AG20443 (cell line): ENCODE measurements at regions not wholly inside any gene's neighbourhood (a gene's known extent, or its start where the extent isn't known, plus 50 kb on each side); places are given as distances from the start of the nearest gene placed in this dataset.
"Not testable (repeated sequence)": the region's sequence is repeated elsewhere in the genome, so short reads cannot be mapped to it uniquely, and the experiment has no call there.

Experiments used
- DNase-seq: peaks from one replicate; pipeline ENCODE4 v3.0.0; 2012; ENCODE audit warnings: low spot score, mixed read lengths

DNA sequence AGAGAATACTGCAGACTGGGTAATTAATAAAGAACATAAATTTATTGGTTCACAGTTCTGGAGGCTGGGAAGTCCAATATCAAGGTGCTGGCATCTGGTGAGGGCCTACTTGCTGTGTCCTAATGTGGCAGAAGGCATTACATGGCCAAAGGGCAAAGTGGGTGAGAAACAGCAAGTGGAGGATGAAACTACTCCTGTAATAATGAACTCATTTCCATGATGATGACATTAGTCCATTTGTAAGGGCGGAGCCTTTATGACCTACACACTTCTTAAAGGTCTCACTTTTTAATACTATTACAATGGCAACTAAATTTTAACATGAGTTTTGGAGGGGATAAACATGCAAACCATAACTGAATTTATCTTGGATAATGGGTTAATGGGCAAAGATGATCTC lies 139.6 kb upstream of the SGO1 start:
- DNase-seq = no peak

DNA sequence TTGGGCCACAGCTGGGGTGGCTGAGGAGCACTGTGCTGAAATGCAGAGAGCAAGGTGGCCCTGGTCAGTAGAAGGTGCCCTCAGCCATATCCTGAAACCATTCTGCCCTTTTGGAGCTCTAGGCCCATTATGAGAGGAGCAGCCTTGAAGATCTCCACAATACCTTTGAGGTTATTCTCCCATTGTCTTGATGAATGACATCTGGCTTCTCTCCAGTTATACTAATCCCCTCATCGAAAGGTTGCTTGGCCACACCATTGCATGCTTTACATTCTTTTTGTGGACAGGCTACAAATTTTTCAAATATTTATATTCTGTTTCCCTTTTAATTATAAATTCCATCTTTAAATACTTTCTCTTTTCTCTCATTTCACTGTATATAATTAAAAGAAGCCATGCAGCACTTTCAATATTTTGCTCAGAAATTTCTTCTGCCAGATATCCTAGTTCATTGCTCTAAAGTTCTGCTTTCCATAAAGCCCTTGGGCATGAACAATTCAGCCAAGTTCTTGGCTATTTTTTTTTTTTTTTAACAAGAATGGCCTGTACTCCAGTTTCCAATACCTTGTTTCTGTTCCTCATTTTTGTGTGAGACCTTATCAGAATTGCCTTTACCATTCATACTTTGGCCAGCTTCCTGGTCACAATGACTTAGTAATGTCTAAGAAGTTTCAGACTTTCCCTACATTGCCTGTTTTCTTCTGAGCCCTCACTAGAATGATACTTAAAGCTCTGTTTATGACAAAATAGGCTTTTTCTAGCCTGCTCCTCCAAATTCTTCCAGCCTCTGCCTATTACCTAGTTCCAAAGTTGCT lies 138.9 kb upstream of the SGO1 start:
- DNase-seq = no peak

DNA sequence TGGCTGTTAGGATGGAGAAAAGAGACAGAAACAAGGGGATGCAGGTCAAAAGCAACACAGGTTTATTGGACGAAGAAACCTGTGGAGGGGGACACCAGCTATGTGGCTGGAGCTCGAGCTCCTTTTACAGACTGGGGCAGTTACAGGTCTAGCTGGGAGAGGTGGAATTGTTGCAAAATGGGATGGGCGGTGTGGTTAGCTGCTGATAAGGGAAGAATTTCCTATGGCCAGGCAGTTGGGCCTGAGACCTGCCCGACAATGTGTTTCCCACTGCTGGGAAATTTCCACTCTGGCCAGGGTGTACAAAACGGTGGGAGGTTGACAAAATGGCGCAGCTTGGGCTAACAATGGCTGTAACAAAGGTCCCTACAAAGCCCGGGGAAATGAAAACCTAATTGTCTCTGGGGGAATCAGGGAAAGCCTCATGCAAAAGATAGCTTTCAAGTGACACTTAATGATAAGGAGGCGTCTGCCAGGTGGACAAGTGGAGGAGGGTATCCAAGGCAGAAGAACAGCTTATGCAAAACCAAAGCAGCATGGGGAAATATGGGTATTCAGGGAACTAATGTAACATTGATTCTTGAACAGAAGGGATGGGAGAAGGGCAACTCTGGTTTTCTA lies 137.4 kb upstream of the SGO1 start:
- no peak for DNase-seq

DNA sequence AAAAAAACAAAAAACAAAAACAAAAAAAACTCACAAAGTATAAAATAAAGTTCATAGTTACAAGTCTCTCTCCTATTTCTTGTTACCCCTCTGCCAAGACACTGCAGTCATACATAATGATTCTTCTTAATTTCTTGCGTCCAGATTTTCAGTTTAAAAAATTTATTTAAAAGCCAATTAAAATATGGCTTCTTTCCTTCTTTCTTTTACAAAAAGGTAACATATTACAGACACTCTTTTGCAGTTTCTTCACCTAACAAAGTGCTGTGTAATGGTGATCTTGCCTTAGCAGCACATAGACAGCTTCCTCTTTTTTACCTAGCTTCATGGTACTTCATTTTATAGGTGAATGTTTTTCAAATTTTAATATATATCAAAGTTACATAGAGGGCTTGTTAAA lies 136.1 kb upstream of the SGO1 start:
- no peak for DNase-seq

DNA sequence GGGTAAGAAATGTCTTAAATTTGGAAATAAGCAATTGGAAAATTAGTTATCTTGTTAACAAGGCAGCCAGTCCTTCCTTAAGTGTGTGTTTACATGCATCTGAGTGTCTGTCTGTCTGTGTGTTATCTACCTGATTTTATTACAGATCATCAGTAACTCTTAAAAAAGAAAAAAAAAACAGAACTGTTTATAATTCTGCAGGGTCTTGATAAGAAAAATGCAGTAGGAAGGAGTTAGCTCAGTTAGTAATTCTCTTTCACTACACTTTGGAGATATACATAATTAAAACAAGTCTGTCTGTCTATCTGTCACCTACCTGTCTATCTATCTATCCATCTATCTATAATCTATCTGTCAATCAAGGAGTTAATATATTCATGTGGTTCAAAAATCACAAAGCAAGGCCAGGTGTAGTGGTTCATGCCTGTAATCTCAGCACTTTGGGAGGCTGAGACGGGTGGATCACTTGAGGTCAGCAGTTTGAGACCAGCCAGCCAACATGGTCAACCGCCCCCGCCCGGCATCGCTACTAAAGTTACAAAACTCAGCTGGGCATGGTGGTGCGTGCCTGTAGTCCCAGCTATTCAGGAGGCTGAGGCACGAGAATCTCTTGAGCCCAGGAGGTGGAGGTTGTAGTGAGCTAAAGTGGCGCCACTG lies 135.5 kb upstream of the SGO1 start:
- no peak for DNase-seq

DNA sequence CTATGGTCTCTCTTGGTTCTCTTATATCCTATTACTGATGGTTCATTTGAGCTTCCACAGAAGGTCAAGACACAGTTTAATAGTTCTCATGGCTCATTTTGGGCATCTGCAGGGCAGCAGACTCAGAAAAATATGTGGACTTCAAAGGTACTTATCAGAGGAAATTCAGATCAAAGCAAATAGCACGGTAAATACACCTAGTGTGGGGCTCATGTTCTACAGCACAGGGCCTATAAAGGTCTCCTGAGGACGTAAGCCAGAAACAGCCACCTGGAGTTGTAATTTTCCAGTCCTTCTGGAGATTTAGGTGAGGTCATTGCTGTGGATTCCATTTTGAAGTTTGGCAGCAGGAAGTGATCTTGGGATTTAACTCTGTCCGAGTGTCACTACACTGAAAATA lies 134.5 kb upstream of the SGO1 start:
- DNase-seq = no peak

DNA sequence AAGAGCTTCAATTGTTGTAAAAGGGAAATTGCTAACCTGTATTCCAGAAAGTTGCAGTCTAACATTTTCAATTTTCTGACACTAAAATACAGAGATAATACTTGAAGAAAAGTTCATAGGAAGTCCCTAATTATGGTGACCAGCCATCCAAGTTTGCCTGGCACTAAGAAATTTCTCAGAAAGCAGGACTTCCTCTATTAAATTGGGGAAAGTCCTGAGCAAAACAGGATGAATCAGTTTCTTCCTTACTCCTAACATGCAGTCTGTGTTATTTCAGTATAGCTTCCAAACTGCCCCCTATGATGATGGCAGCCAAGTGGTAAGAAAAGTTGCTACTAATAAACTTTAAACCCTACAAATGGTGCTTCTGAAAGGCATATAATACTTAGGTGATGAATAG lies 133.5 kb upstream of the SGO1 start:
- no peak for DNase-seq

DNA sequence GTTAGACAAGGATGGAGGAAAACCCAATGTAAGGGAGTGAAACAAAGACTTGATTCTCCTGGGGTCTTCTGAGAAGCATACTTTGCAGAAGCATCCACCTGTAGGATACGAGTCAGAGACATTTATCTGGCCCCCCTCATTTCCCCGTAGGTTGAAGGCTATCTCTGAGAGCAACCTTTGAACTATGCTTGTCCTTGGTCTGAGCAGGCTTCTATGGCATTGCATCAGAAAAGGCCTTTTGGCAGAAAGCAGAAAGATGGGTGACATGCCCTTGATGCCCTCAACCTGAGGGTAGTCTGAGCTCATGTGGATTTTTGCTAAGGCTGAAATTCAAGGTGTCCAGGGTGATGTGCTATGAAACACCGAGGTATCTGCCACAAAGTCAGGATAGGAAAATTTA lies 131.6 kb upstream of the SGO1 start:
- DNase-seq = no peak

DNA sequence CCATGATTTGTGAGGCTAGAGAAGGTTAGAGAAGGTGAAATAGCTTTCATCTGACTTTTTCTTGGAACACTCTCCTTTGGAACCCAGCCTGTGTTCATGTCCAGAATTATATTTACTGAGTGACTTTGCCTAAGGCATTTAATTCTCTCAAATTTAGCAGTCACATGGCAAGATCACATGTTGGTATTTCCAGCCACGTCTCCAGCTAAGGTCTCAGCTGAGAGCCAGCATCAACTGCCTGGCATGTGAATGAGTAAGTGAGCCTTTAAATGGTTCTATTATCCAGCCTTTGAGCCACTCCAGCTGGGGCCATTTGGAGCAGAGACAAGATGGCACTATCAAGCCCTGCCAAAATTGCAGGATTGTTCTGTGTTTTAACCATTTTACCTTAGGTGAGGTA lies 130.2 kb upstream of the SGO1 start:
- DNase-seq = no peak

DNA sequence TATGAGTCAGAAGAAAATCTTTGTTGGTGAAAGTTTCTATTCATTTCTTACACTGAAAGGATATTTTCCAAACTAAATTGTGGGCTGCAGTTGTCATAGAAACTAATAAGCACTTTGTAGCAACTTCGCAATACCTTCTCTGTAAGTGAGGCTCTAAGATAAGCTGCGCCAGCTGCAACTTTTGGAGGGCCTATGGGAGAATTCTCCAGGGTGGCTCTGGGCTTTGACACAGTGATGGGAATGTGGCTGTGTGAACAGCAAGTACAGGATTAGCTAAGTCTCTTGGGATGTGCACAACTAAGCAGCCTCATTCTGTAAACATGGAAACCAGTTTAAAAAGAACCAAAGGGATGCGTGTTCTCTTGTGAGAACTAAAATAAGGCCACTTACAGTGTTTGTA lies 124.6 kb upstream of the SGO1 start:
- DNase-seq = no peak

DNA sequence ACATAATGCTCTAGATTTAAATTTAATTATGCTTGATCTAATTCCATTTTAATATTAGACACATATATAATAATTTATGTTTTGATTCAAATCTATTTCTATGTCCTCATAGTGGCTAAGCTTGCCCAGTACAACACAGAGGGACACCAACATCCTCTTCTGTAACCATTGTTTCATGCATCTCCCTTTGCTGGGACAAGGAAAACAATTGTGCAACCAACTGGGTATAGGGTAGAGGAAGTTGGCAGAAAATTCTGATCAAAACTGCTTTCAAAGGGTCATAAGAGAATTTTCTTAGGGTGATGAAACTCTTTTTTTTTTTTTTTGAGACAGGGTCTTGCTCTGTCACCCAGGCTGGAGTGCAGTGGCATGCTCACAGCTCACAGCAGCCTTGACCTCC lies 121.4 kb upstream of the SGO1 start:
- DNase-seq = no peak

DNA sequence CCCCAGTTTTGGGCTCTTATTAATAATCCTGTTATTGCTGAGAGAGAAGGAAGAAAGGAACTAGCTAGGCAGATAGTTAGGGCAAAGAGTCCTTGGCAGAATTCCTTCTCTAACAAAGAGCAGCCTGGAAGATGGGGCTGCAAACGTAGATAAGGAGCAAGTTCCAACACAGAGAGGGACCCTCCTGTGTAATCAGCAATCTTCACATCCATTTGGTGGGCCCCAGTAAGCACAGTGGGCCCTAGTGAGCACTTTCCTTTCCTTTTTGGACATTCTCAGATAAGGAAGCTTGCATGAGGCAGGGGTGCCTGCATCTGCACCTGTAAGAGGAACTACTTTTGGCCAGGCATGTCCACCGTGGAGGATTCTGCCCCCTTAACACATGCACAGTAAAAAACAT lies 119.6 kb upstream of the SGO1 start:
- DNase-seq = no peak

DNA sequence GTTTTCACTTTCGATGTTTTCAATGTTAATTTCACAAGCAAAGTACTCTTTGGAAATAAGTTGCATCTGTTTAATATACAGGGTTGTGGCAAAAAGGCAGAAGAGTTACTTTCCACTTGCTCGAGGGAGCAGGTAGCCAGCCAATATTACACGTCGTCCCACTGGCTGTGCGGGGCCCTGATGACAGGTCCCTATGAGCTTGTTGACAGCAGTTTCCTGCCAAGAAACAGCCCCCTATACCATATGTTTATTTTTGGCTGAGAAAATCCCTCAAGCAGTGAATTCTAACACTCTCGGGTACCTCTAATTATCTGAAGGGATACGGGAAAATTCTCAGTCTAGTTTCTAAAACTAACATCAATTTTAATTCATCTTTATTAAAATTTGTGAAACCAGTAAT lies 116.8 kb upstream of the SGO1 start:
- DNase-seq = no peak

DNA sequence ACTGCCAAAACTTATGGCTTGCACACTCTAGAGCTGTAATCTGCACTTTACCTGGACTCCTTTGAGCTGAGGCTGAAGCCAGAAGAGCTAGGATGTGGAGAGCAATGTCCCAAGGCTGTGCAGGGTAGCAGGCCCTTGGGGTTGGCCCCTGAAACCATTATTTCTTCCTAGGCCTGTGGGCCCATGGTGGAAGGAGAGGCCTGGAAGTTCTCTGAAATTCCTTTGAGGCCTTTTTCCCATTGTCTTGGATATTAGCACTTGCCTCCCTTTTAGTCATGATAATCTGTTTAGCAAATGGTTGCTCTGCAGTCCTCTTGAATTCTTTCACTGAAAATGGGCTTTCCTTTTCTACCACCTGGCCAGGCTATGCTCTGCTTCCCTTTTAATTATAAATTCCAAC lies 102.0 kb upstream of the SGO1 start:
- DNase-seq = no peak

DNA sequence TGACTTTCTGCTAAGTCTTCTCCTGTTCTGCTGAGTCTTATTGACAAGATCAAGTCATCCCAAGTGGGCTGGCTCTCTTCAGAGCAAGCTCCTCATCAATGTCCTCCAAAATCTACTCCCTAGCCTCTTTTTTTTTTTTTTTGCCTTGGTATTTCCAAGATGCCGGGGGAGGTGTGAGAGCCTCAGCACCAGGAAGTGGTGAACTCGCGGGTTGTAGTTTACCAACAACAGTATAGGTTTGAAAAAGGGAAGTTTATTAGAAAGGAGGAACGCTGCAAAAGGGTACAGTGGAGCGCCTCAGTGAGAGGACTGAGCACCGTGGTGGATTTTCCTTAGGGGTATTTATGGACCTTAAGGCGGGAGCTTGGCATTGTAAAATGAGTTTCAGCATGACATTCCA lies 94.3 kb upstream of the SGO1 start:
- DNase-seq = no peak

DNA sequence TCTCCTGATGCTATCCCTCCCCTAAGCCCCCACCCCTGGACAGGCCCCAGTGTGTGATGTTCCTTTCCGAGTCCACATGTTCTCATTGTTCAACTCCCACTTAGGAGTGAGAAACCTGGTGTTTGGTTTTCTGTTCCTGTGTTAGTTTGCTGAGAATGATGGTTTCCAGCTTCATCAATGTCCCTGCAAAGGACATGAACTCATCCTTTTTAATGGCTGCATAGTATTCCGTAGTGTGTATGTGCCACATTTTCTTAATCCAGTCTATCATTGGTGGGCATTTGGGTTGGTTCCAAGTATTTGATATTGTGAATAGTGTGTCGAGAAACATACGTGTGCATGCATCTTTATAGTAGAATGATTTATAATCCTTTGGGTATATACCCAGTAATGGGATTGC lies 80.0 kb upstream of the SGO1 start:
- DNase-seq = not testable (repeated sequence)

DNA sequence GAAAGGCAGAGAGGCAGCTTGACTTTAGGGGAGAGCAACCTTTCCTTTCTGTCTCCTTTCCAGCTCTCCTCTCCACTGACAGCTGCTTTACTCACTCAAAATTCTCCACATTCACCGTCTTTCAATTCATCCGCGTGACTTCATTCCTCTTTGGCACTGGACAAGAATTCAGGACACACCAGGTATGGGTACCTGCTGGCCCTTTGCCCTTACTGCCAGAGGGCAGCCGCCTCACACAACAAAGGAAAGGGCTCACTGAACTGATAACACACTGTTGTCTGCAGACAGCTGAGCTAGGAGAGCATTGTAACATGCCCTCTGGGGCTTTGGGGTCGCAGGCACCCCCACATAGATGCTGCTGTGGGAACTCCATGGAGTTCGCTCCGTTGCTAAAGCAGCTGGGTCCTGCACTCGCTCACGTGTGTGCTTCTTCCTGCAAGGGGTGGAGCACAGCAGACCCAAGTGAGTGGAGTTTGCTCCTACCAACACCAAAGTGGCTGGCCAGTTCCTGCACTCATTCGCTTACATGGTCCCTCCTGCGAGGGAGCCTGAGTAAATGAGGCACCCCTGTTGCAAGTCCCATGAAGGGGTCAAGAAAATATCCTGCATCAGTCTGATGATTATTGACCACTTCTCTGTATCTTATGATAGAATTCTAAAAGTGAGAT lies 79.0 kb upstream of the SGO1 start:
- no peak for DNase-seq

DNA sequence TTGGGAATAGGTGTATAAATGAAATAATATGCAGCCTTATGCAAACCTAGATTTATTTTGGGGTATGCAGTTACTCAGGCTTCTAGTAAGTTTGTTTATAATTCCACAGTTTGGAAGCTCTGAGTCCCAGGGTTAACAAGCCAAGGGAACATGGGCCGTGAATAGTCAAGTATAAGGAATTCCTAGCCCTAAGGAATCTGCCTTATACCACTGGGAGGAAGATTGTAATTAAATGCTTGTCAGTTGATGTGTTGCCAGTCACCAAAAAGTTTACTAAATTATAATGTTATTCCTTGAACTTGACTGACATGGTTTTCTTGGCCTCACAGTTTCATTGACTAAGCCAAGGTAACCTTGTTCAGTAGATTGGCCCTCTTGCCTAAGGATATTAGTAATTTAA lies 72.4 kb upstream of the SGO1 start:
- no peak for DNase-seq

DNA sequence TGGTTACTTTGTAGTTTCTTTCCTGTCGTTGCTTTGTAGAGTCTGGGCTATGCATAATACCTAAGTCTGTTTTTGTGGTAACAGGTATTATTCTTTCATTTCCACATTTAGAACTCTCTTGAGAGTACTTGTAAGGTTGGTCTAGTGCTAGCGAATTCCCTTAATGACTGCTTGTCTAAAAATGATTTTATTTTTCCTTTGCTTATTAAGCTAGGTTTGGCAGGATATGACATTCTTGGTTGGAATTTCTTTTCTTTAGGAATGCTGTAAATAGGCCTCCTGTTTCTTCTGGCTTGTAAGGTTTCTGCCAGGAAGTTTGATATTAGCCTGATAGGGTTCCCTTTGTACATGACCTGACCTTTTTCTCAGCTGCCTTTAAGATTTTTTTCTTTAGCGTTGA lies 70.1 kb upstream of the SGO1 start:
- no peak for DNase-seq

DNA sequence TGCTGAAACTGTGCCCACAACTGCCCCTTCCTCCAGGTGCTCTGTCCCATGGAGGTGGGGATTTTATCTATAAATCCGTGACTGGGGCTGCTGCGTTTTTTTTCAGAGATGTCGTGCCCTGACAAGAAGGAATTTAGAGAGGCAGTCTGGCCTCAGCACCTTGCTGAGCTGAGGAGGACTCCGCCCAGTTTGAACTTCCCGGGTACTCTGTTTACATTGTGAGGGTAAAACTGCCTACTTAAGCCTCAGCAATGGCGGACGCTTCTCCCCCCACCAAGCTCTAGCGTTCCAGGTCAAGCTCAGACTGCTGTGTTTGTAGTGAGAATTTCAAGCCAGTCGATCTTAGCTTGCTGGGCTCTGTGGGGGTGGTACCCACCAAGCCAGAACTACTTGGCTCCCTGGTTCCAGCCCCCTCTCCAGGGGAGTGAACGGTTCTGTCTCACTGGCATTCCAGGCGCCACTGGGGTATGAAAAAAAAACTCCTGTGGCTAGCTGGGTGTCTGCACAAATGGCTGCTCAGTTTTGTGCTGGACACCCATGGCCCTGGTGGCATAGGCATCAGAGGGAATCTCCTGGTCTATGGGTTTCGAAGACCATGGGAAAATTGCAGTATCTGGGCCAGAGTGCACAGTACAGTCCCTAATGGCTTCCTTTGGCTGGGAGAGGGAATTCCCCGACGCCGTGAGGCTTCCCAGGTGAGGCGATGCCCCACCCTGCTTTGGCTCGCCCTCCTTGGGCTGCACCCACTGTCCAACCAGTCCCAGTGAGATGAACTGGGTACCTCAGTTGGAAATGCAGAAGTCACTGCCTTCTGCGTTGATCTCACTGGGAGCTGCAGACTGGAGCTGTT lies 68.5 kb upstream of the SGO1 start:
- DNase-seq = no peak

DNA sequence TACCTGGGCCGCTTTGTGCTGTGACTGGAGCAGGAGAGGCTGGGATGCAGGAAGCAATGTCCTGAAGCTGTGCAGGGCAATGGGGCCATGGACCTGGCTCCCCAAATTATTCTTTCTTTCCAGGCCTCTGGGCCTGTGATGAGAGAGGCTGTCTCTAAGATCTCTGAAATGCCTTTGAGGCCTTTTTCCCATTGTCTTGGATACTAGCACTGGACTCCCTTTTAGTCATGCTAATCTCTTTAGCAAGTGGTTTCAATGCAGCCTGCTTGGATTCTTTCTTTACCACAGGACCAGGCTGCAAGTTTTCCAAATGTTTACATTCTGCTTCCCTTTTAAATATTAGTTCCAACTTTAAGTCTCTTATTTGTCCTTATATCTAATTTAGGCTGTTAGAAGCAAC lies 64.8 kb upstream of the SGO1 start:
- DNase-seq = no peak

DNA sequence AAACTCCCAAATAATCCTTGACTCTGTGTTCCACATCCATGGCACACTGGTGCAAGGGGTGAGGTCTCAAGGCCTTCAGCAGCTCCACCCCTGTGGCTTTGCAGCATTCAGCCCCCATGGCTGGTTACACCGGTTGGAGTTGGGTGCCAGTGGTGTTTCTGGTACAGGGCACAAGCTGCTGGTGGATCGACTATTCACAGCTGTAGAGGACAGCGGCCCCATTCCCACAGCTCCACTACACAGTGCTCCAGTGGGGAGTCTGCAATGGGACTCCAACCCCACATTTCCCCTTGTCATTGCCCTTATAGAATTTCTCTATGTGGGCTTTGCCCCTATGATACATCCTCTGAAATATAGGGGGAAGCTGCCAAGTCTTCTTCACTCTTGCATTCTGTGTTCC lies 64.3 kb upstream of the SGO1 start:
- DNase-seq = no peak
